ENCODE measurements at regions not wholly inside any gene's neighbourhood (a gene's known extent, or its start where the extent isn't known, plus 50 kb on each side); places are given as distances from the start of the nearest gene placed in this dataset.

DNA sequence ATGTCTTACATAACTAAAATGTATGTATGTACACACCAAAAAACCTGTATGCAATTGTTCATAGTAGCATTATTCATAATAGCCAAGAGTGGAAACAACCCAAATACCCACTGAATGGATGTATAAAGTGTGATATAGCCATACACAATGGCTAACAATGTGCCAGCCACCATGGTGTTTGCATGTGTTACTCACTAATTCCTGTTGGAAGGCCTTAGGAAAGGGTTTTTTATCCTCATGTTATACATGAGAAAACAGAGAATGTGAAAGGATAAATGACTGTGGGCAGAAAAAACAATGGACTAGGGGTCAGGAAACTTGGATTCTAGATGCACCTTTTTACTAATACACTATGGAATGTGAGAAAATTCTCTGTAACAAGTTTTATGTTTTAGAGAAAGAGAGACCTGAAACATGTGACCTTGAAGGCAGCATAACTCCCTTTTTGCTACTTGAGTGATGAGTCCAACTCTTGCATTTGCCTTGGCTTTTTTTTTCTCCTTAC lies 55.7 kb downstream of the TIGD2 start:
- H3K9me3 ChIP-seq = no peaks in the 10 kb centered on the region
- no peaks in the 10 kb centered on the region for H3K36me3 ChIP-seq (replicated peaks)
- H3K4me1 ChIP-seq = peaks cover 7% of the 10 kb centered on the region
- peak; percentile 20 to 39 for DNase-seq (ENCODE audit: low spot score in 2 of 2)
- in situ Hi-C loops (cut with MboI; ENCODE audit: low sequenced_read_pairs) = loop anchor here (25.0 kb wide), 1 partner anchor 270 kb away; no protein-coding TSS in a partner anchor
- H3K4me3 ChIP-seq = no peak overlapping the region
- H3K27me3 ChIP-seq (ENCODE audit: low read depth) = no peaks in the 10 kb centered on the region

DNA sequence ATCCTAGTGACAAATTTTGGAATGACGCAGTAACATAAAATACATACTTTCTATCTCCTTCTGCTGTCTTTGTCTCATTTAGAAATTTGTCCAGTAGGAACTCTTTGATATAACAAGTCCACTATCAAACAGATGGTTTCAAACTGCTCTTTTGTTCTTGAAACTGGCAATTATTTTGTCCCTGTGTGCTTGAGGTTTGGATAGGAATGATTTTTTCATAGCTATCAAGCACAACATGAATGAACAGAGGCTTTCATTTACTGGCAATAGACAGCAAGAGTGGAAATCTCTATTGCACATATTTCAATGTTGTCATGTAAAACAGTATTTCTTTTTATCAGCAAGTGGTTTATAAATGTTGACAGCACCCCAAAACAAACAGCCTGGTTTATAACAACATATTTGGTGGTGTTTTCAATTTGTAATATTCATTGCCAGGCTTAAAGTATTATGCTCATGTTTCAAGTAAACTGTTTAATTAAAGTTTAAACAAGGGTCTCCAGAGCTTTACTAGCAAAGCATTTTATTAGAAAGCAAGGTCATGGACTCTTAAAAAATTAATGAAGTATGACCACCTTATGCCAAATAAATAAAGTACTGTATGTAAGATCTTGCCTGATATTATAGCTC lies 60.0 kb downstream of the TIGD2 start:
- Histone ChIP-seq H3K36me3 (replicated peaks) (no peaks in the 10 kb centered on the region), H3K4me3 (no peak overlapping the region)

DNA sequence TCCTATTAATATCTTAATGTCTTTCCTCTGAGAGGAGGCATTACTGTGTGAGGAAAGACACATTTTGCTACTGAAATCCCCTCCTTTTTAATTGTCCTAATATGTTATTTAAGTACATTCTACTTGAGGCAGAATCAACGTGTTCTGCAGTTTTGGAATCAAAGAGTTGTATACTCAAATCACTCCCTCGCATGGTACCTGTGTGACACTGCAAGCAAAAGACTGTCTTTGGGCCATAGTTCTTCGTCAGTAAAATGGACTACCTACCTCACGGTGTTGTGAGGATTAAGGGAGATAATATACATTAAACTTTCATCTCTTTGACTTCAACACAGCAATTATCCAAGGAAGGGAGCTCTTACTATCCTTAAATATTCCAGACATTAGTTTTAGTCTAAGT lies 61.5 kb downstream of the TIGD2 start:
- Histone ChIP-seq H3K4me3 (no peak overlapping the region), H3K36me3 (replicated peaks) (no peaks in the 10 kb centered on the region), H3K9me3 (no peaks in the 10 kb centered on the region), H3K4me1 (peaks cover 4% of the 10 kb centered on the region; the same call in 1 of the 2 replicates), H3K27me3 (ENCODE audit: low read depth) (no peaks in the 10 kb centered on the region)
- in situ Hi-C loops (cut with MboI; ENCODE audit: low sequenced_read_pairs) = loop anchor here (25.0 kb wide), 1 partner anchor 264 kb away; no protein-coding TSS in a partner anchor
- DNase-seq (ENCODE audit: low spot score in 2 of 2) = no peak

More for the DNA sequence above, 60.0 kb downstream of the TIGD2 start:
- in situ Hi-C loops (cut with MboI; ENCODE audit: low sequenced_read_pairs) = loop anchor here (25.0 kb wide), 1 partner anchor 266 kb away; no protein-coding TSS in a partner anchor
- peaks cover 11% of the 10 kb centered on the region for H3K4me1 ChIP-seq
- H3K27me3 ChIP-seq (ENCODE audit: low read depth) = no peaks in the 10 kb centered on the region
- DNase-seq (ENCODE audit: low spot score in 2 of 2) = no peak
- no peaks in the 10 kb centered on the region for H3K9me3 ChIP-seq

DNA sequence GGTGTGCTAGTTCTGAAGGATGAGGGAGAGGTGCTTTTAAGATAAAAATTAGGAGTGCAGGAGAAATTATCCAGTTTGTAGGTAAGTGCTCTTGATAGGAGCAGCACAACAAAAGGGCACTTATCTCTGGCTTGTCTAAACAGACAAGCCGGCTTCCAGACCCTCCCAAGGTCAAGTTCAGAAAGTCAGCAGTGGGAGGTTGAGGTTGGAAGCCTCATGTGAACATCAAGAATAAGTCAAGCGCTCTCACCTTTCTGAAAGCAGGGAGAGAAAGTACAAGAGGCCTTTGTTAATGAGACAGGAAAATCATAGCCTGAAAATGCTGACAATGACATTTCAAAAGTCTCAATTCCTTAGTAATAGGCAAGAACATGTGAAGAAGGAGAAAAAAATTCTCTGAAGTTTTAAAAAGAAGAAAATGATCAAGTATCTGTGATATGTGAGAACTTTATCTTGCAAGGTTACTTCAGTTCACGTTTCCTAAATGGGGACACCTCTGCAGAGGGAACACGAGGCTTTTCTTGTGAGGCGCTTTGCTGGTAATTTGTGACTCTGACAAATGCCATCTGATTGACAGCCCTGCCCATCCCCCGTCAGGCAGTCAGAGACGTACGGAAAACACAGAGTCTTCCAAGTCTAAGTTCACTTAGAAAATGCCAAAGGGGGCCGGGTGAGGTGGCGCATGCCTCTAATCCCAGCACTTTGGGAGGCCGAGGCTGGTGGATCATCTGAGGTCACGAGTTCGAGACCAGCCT lies 62.2 kb downstream of the TIGD2 start:
- DNase-seq (ENCODE audit: low spot score in 2 of 2) = no peak
- no peaks in the 10 kb centered on the region for H3K36me3 ChIP-seq (replicated peaks)
- H3K4me1 ChIP-seq = peaks cover 4% of the 10 kb centered on the region; the same call in 1 of the 2 replicates
- no peaks in the 10 kb centered on the region for H3K9me3 ChIP-seq
- H3K4me3 ChIP-seq = no peak overlapping the region
- in situ Hi-C loops (cut with MboI; ENCODE audit: low sequenced_read_pairs) = loop anchor here (25.0 kb wide), 1 partner anchor 264 kb away; no protein-coding TSS in a partner anchor
- H3K27me3 ChIP-seq (ENCODE audit: low read depth) = no peaks in the 10 kb centered on the region

DNA sequence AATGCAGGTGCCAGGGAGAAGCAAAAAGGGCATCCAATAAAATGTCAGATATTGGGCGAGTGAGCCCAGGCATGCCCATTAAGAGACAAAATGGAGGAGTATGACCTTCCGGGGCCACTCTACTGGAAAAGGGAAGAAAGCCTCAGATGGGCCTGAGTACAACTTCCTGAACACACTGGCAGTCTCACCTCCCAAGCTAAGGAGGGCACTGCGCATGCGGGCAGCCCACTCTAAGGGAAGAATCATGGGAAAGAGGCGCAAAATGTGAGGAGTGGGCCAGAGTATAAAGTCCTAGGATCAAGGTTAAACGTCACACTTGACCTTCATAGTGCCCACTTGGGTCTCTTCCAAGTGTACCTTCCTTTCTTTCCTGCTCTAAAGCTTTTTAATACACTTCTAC lies 63.5 kb downstream of the TIGD2 start:
- Histone ChIP-seq H3K27me3 (ENCODE audit: low read depth) (no peaks in the 10 kb centered on the region), H3K4me3 (no peak overlapping the region), H3K4me1 (peaks cover 4% of the 10 kb centered on the region; the same call in 1 of the 2 replicates), H3K36me3 (replicated peaks) (no peaks in the 10 kb centered on the region), H3K9me3 (no peaks in the 10 kb centered on the region)
- no peak for DNase-seq (ENCODE audit: low spot score in 2 of 2)
- in situ Hi-C loops (cut with MboI; ENCODE audit: low sequenced_read_pairs) = loop anchor here (25.0 kb wide), 1 partner anchor 263 kb away; no protein-coding TSS in a partner anchor

DNA sequence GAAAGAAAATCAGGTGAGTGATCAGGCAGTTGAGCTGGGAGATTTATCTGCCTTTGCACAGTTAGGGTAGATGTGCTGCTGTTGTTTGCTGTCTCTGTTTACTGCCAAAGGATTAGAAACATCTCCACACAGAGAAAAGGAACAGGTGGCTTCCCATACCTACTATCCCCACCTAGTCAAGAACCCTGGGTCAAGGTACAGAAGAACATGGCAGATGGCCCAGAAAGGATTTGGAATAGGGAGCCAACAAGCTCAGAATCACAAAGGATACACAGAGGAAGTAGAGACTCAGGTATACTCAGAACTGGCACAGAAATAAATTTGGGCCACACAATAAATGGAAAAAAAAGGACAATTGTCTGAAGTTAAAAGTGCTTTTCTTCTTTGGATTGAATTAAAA lies 64.3 kb downstream of the TIGD2 start:
- peaks cover 4% of the 10 kb centered on the region; the same call in 1 of the 2 replicates for H3K4me1 ChIP-seq
- in situ Hi-C loops (cut with MboI; ENCODE audit: low sequenced_read_pairs) = no loop called here

DNA sequence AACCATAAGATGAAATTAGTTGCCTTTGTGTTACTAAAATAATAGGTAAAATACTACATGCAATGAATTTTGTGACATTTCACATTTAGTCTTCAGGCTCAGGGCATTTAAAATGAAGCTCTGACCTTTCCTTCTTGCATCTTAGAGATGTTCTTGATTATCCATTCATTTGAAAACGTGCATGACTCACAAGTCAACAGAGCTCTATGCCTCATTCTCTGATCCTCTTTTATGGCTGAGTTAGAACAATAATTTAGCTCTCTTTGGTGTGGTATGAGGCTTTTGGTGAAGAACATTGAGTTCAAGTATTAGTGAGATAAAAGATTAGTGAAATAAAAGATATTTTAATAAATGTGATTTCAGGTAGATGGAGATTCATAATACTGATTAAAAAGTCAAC lies 66.5 kb downstream of the TIGD2 start:
- Histone ChIP-seq H3K27me3 (ENCODE audit: low read depth) (no peaks in the 10 kb centered on the region), H3K4me1 (peaks cover 4% of the 10 kb centered on the region; the same call in 1 of the 2 replicates), H3K4me3 (no peak overlapping the region), H3K9me3 (no peaks in the 10 kb centered on the region), H3K36me3 (replicated peaks) (no peaks in the 10 kb centered on the region)
- DNase-seq (ENCODE audit: low spot score in 2 of 2) = no peak
- in situ Hi-C loops (cut with MboI; ENCODE audit: low sequenced_read_pairs) = no loop called here

More for the DNA sequence above, 64.3 kb downstream of the TIGD2 start:
- Histone ChIP-seq H3K9me3 (no peaks in the 10 kb centered on the region), H3K36me3 (replicated peaks) (no peaks in the 10 kb centered on the region), H3K4me3 (no peak overlapping the region), H3K27me3 (ENCODE audit: low read depth) (no peaks in the 10 kb centered on the region)
- no peak for DNase-seq (ENCODE audit: low spot score in 2 of 2)

DNA sequence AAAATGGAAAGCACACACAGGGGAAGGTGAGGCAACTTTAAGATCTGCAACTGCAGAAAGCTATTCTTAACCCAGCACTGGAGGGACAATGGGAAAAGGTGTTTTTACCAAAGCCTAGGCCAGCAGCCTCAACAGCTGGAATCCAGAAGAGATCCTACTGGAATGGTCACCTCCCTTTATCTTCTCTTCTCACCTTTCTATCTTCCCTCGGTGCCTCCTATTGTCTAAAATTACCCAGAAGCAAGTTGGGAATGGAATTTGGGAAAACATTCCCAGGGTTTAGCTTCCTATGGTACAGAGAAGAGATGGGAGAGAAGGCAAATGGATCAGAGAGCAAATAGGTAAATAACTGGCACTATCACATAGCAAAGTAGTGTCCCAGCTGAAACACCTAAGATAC lies 73.1 kb downstream of the TIGD2 start:
- H3K36me3 ChIP-seq (replicated peaks) = no peaks in the 10 kb centered on the region
- H3K4me3 ChIP-seq = no peak overlapping the region
- no peaks in the 10 kb centered on the region for H3K27me3 ChIP-seq (ENCODE audit: low read depth)
- no peak for DNase-seq (ENCODE audit: low spot score in 2 of 2)
- no peaks in the 10 kb centered on the region for H3K9me3 ChIP-seq
- no peaks in the 10 kb centered on the region for H3K4me1 ChIP-seq
- in situ Hi-C loops (cut with MboI; ENCODE audit: low sequenced_read_pairs) = no loop called here
